Stimulated activated CD8-positive, alpha-beta memory T cell treated with anti-CD3 and anti-CD28 coated beads, Interleukin-4, amount 100 ng/mL, for 1 hour (primary cell): ENCODE measurements at regions not wholly inside any gene's neighbourhood (a gene's known extent, or its start where the extent isn't known, plus 50 kb on each side); places are given as distances from the start of the nearest gene placed in this dataset.
"Not testable (repeated sequence)": the region's sequence is repeated elsewhere in the genome, so short reads cannot be mapped to it uniquely, and the experiment has no call there.

Source experiments
- DNase-seq, 2 donors: peaks; one replicate each; pipeline ENCODE4 v3.0.0-alpha.2; 2020; ENCODE audit warnings: low read depth in 2 of 2, low spot score in 1 of 2

DNA sequence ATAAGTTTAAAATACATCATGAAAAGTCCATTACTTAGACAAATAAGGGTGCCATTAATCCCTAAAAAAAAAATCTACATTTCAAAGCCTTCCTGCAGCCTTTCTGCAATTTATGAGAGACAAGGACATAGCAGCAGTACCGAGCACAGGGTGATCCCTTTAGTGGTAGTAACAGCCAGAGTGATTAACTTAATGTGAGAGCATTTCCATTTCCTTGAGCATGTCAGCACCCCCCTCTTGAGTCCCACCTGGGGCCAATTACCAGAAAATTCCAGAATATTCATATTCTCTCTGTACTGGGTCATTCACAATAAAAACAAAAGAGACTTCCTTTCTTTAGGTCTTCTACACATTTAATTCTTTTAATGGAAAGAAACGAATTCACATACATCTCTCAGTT lies 546.9 kb upstream of the CCDC54 start:
- no peak for DNase-seq

DNA sequence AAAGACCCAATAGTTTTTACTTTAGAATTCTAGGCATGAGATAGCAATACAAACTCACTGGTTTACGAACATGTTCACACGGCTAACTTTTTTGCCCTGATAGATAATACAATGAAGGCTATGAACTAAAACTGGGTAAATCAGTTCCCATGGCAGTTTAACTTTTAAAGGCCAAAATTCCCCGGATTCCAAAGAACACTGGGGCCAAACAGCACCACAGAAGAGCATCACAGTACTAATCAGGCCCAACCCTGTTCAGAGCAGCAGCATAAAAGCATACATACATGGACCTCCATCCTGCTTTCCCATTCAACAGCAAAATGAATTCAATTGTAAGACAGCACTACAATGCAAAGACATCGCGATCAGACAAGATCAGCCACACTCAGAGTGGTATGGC lies 540.3 kb upstream of the CCDC54 start:
- no peak for DNase-seq

- DNase-seq = no peak
Observed at GRCh38 chr3:106837616-106838015, 539.6 kb upstream of the CCDC54 start.

DNA sequence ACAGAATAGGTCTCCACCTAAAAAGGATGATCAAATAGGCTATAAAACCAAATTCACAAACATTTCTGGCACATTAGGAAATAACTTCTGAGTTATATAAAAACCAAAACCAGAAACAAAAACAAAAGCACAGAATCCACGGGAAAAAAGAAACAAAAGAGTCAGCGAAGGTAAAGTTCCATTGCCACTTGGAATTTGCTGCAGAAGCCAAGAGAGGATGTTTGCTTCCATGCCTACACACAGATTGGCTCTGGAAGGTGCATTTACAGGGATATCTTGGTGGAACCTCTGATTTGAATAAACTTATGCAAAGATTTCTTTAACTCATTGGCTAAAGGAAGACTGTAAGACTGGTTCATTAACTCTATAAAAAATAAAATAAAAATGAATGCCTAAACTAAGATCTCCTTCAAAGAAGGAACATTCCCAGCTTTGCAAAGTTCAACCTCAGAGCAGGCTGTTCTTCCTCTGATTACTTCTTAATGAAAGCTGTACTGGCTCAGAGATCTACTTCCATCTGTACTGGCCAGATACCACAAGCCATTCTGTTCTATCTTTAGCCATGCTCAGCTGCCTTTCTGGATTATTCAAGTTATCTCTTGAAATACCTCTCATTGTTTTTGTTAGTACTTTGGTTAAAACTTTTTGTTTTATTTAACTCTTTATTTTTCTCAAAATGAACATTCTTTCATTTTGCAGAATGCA lies 537.5 kb upstream of the CCDC54 start:
- DNase-seq = no peak

DNA sequence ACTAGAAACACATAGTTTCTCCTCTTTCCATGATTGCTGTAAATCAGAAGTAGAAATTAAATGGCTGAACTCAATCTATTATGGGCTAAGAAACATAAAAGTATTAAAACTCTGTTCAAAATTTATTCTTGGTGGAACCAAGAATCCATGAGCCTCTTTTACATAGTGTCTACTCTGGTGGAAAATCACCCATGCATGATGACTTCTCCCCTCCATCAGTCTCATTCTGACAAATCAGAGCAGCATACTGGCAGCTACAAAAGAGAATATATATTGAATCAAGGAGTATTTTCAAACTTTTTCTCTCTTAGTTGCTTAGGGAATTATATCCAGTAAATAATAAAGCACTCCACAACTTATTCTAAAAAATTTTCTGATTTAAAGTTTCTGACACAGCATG lies 536.9 kb upstream of the CCDC54 start:
- no peak for DNase-seq

- DNase-seq = no peak
Observed at GRCh38 chr3:106842151-106842550, 535.1 kb upstream of the CCDC54 start.

- DNase-seq = no peak
Observed at GRCh38 chr3:106844638-106845037, 532.6 kb upstream of the CCDC54 start.

GRCh38 chr3:106848099-106848498 lies 529.1 kb upstream of the CCDC54 start:
- DNase-seq = no peak

DNA sequence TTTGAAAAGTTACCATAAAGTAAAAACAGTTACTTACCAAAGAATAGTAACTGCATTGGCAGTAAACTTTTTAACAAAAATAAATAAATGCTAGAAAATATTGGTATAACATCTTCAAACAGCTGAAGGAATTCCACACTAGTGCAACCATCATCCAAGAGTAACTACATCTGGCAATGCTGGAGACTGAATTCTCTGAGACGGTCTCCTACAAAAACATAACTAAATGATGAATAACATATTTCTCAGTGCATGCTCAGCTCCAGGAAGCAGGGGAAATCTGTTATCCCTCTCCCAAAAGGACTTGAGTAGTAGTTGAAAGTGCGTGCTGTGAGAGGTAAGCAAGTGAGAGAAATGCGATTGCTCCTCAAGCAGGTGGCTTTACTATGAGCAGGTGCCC lies 526.8 kb upstream of the CCDC54 start:
- no peak for DNase-seq

GRCh38 chr3:106858321-106858720 lies 518.9 kb upstream of the CCDC54 start:
- DNase-seq = not testable (repeated sequence)

- DNase-seq = no peak
Observed at GRCh38 chr3:106860182-106860581, 517.1 kb upstream of the CCDC54 start.

- no peak for DNase-seq
Observed at GRCh38 chr3:106862067-106862466, 515.2 kb upstream of the CCDC54 start.

- no peak for DNase-seq
Observed at GRCh38 chr3:106877627-106878026, 499.6 kb upstream of the CCDC54 start.

DNA sequence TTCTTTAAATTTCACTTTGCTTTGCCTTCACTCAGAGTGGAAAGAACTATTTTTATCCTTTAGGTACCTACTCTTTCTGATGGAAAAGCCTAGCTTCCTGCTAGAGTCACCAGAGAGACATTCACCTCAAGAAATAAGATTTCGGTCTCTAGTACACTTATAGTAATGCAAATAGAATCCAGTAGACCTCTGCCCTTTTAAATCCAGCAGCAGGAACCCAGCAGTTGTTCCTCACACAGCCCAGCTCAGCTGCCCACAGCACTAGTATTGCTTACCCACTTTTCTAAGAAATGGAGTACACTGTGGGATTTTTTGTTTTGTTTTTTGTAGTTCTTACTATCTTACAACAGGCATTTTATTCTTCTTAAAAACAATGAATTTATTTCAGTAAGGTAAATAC lies 497.0 kb upstream of the CCDC54 start:
- DNase-seq = no peak

DNA sequence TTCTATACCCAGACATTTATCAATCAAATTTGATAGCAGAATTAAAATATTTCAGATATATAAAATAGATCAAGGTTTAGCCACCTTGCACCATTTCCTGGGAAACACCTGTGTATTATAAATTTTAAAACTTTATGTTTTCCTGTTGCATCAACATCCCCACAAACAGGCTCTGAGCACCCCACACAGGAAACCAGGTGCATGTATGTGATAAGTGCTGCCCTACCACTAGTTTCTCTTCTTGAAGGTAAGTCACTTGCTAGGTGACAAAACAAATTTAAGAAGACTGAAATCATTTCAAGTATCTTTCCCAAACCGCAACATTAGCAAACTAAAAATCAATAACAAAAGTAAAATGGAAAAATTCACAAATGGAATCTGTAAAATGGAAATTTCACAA lies 496.1 kb upstream of the CCDC54 start:
- DNase-seq = no peak

GRCh38 chr3:106882297-106882696 lies 494.9 kb upstream of the CCDC54 start:
- DNase-seq = no peak

GRCh38 chr3:106906074-106906473 lies 471.2 kb upstream of the CCDC54 start:
- no peak for DNase-seq

GRCh38 chr3:106908181-106908938 lies 468.9 kb upstream of the CCDC54 start:
- no peak for DNase-seq

DNA sequence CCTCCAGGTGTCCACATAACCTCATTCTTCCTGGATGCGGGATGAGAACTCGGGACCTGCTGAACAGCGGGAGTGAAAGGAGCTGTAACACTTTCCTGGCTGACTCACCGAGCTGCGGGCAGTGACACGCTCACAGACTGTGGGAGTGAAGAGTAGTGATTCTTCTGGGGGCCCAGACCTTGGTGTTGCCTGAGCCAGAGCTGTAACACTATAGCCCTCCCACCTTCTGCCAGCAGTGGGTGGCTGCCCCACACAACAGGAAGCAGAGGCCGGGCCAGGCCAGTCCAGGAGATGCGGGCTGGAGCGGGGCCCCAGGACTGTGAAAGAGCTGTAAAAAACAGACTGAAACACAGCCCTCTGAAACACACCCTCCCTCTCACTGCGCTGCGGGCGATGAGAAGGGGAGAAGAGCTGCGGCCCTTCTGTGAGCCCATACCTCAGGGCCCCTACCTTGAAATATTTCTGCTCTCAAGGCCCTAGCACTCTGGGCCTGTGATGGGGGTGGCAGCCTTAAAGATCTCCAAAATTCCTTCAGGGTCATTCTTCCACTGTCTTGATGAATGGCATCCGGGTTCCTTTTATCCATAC lies 464.0 kb upstream of the CCDC54 start:
- DNase-seq = no peak

DNA sequence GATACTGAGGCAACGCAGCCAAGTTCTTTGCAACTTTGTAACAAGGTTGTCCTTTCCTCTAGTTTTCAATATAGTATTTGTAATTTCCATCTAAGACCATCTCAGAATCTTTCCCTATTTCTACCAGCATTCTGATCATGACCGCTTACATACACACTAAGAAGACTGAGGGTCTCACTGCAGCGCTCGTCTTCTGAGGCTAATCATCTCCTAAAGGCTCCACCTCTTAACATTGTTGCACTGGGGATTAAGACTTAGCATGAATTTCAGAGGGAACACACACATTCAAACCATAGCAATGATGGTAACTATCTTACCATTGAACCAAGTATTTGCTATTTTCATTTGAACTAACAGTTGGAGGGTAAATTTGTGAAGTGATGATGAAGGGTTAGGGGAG lies 463.3 kb upstream of the CCDC54 start:
- DNase-seq = no peak

DNA sequence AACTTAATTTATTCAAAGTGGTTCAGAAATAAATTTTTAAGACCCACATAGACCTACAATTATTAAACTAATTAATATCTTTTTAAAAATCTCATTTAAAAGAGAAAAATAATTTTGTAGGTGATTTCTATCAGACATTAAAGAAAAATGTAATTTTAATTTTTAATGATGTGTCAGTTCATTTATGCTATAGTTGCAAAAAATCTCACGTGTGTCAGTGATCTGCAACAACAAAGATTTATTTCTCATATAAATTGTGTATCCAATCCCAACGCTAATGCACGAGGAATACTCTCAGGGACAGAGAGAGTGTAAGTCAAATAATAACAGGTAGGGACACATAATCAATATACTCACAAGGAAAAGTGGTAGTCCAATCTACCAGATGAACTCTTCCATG lies 456.6 kb upstream of the CCDC54 start:
- no peak for DNase-seq

GRCh38 chr3:106929081-106929480 lies 448.2 kb upstream of the CCDC54 start:
- no peak for DNase-seq
